SK-MEL-5 (cell line): ENCODE measurements at regions not wholly inside any gene's neighbourhood (a gene's known extent, or its start where the extent isn't known, plus 50 kb on each side); places are given as distances from the start of the nearest gene placed in this dataset.
A peak's percentile ranks its signal among the peaks of the same experiment; 100 is the strongest.

Experiments
- DNase-seq: peaks from one replicate; pipeline ENCODE4 v3.0.0-alpha.2; 2016; ENCODE audit warnings: low read depth, low spot score
- in situ Hi-C: cut with HindIII; loops from 2 replicates; pipeline ENCODE4 v1.10.0; 2016; ENCODE audit warnings: low sequenced_read_pairs, high pct_unique_total_duplicates, low pct_unique_long_range_greater_than_20kb

- DNase-seq = no peak
Measured at GRCh38 chr20:37643400-37643799, 50.4 kb upstream of the CTNNBL1 start.

GRCh38 chr20:37642246-37642645 is 51.6 kb upstream of the CTNNBL1 start:
- no peak for DNase-seq
- in situ Hi-C loops = no loop called here

More at GRCh38 chr20:37643400-37643799, 50.4 kb upstream of the CTNNBL1 start:
- in situ Hi-C loops = no loop called here

- in situ Hi-C loops = no loop called here
- DNase-seq = no peak
Measured at GRCh38 chr20:37640600-37641561, 52.9 kb upstream of the CTNNBL1 start.

- in situ Hi-C loops = no loop called here
- DNase-seq = no peak
Measured at GRCh38 chr20:37638527-37638926, 55.3 kb upstream of the CTNNBL1 start.

- in situ Hi-C loops = no loop called here
- no peak for DNase-seq
Measured at GRCh38 chr20:37636977-37637376, 56.9 kb upstream of the CTNNBL1 start.

GRCh38 chr20:37636212-37636975 is 57.4 kb upstream of the CTNNBL1 start:
- in situ Hi-C loops = no loop called here

GRCh38 chr20:37630993-37631392 is 62.8 kb upstream of the CTNNBL1 start:
- no peak for DNase-seq
- in situ Hi-C loops = no loop called here

More at GRCh38 chr20:37636212-37636975, 57.4 kb upstream of the CTNNBL1 start:
- no peak for DNase-seq

- no peak for DNase-seq
- in situ Hi-C loops = no loop called here
Measured at GRCh38 chr20:37630166-37630565, 63.7 kb upstream of the CTNNBL1 start.

- DNase-seq = no peak
- in situ Hi-C loops = no loop called here
Measured at GRCh38 chr20:37627767-37628130, 66.1 kb upstream of the CTNNBL1 start.

- peak; percentile 50 for DNase-seq
- in situ Hi-C loops = no loop called here
Measured at GRCh38 chr20:37627060-37627766, 66.6 kb upstream of the CTNNBL1 start.

GRCh38 chr20:37624963-37625362 is 68.9 kb upstream of the CTNNBL1 start:
- in situ Hi-C loops = no loop called here

GRCh38 chr20:37622728-37623127 is 71.1 kb upstream of the CTNNBL1 start:
- in situ Hi-C loops = no loop called here
- peak; percentile 19 for DNase-seq

More at GRCh38 chr20:37624963-37625362, 68.9 kb upstream of the CTNNBL1 start:
- no peak for DNase-seq

GRCh38 chr20:37619496-37619895 is 74.3 kb upstream of the CTNNBL1 start:
- DNase-seq = no peak
- in situ Hi-C loops = no loop called here

- no peak for DNase-seq
- in situ Hi-C loops = no loop called here
Measured at GRCh38 chr20:37616110-37616425, 77.8 kb upstream of the CTNNBL1 start.

GRCh38 chr20:37615340-37616109 is 78.3 kb upstream of the CTNNBL1 start:
- peak; percentile 67 for DNase-seq
- in situ Hi-C loops = no loop called here

GRCh38 chr20:37611852-37612251 is 82.0 kb upstream of the CTNNBL1 start:
- DNase-seq = no peak
- in situ Hi-C loops = no loop called here

GRCh38 chr20:37611346-37611745 is 82.5 kb upstream of the CTNNBL1 start:
- in situ Hi-C loops = no loop called here

More at GRCh38 chr20:37611346-37611745, 82.5 kb upstream of the CTNNBL1 start:
- no peak for DNase-seq
